ENCODE measurements at regions not wholly inside any gene's neighbourhood (a gene's known extent, or its start where the extent isn't known, plus 50 kb on each side); places are given as distances from the start of the nearest gene placed in this dataset.

GRCh38 chr13:73934771-73935170 is 199.4 kb downstream of the KLF12 start:
- no peak for ATAC-seq
- TF ChIP-seq ISL1 (CRISPR knock-in tag; IDR thresholded peaks at IDR 0.05) (no peak), SNAI2 (CRISPR knock-in tag; IDR thresholded peaks at IDR 0.05) (no peak), ARNTL (CRISPR knock-in tag; IDR thresholded peaks at IDR 0.05; ENCODE audit: borderline replicate concordance, low read depth) (no peak), CSRNP3 (CRISPR knock-in tag; IDR thresholded peaks at IDR 0.05) (no peak), PATZ1 (CRISPR knock-in tag; IDR thresholded peaks at IDR 0.05; ENCODE audit: borderline replicate concordance) (no peak), ESRRG (CRISPR knock-in tag; IDR thresholded peaks at IDR 0.05) (no peak)

- no peak for TF ChIP-seq CREB5 (CRISPR knock-in tag; IDR thresholded peaks at IDR 0.05; ENCODE audit: low read depth)
- peak; percentile 71 for TF ChIP-seq ISL1 (CRISPR knock-in tag; IDR thresholded peaks at IDR 0.05)
- no peak for TF ChIP-seq SNAI2 (CRISPR knock-in tag; IDR thresholded peaks at IDR 0.05)
- peak; percentile 7; the same call in 1 of the 3 replicates for ATAC-seq
Observed at GRCh38 chr13:73934215-73934641, 200.0 kb downstream of the KLF12 start.

- ATAC-seq: no peak; the same call in 1 of the 3 replicates
- no peak for TF ChIP-seq CREB5 (CRISPR knock-in tag; IDR thresholded peaks at IDR 0.05; ENCODE audit: low read depth)
- no peak for TF ChIP-seq BACH2 (CRISPR knock-in tag; IDR thresholded peaks at IDR 0.05; ENCODE audit: borderline replicate concordance)
- TF ChIP-seq TOX (CRISPR knock-in tag; IDR thresholded peaks at IDR 0.05; ENCODE audit: borderline replicate concordance): no peak
- no peak for TF ChIP-seq ZNF70 (CRISPR knock-in tag; IDR thresholded peaks at IDR 0.05)
- TF ChIP-seq OSR1 (CRISPR knock-in tag; IDR thresholded peaks at IDR 0.05): no peak
- no peak for TF ChIP-seq ESRRG (CRISPR knock-in tag; IDR thresholded peaks at IDR 0.05)
- no peak for TF ChIP-seq GLIS3 (CRISPR knock-in tag; IDR thresholded peaks at IDR 0.05)
- no peak for TF ChIP-seq PPARA (CRISPR knock-in tag; IDR thresholded peaks at IDR 0.05; ENCODE audit: borderline replicate concordance)
- TF ChIP-seq PATZ1 (CRISPR knock-in tag; IDR thresholded peaks at IDR 0.05; ENCODE audit: borderline replicate concordance): no peak
Observed at GRCh38 chr13:73933795-73934194, 200.4 kb downstream of the KLF12 start.

- peak; percentile 32; the same call in 1 of the 2 replicates for TF ChIP-seq ISL1 (CRISPR knock-in tag; IDR thresholded peaks at IDR 0.05)
- TF ChIP-seq TOX (CRISPR knock-in tag; IDR thresholded peaks at IDR 0.05; ENCODE audit: borderline replicate concordance): no peak
- peak; percentile 53 for ATAC-seq
Observed at GRCh38 chr13:73932091-73932490, 202.1 kb downstream of the KLF12 start.

GRCh38 chr13:73929287-73929932 is 204.8 kb downstream of the KLF12 start:
- ATAC-seq: no peak
- TF ChIP-seq PPARA (CRISPR knock-in tag; IDR thresholded peaks at IDR 0.05; ENCODE audit: borderline replicate concordance) (no peak), ZNF565 (CRISPR knock-in tag; conservative IDR thresholded peaks at IDR 0.05; ENCODE audit: low read depth) (no peak), CSRNP3 (CRISPR knock-in tag; IDR thresholded peaks at IDR 0.05) (no peak), ARNTL (CRISPR knock-in tag; IDR thresholded peaks at IDR 0.05; ENCODE audit: borderline replicate concordance, low read depth) (no peak), GLIS3 (CRISPR knock-in tag; IDR thresholded peaks at IDR 0.05) (no peak), RARB (CRISPR knock-in tag; IDR thresholded peaks at IDR 0.05) (no peak), ZFP30 (CRISPR knock-in tag; IDR thresholded peaks at IDR 0.05) (no peak), CSDC2 (CRISPR knock-in tag; IDR thresholded peaks at IDR 0.05) (no peak), ZFP3 (CRISPR knock-in tag; IDR thresholded peaks at IDR 0.05) (no peak), ZNF8 (CRISPR knock-in tag; IDR thresholded peaks at IDR 0.05) (no peak), ISL1 (CRISPR knock-in tag; IDR thresholded peaks at IDR 0.05) (no peak), ESRRG (CRISPR knock-in tag; IDR thresholded peaks at IDR 0.05) (no peak), PATZ1 (CRISPR knock-in tag; IDR thresholded peaks at IDR 0.05; ENCODE audit: borderline replicate concordance) (no peak), TOX (CRISPR knock-in tag; IDR thresholded peaks at IDR 0.05; ENCODE audit: borderline replicate concordance) (no peak)
